Neuronal stem cell (in vitro differentiated cells): ENCODE measurements at regions not wholly inside any gene's neighbourhood (a gene's known extent, or its start where the extent isn't known, plus 50 kb on each side); places are given as distances from the start of the nearest gene placed in this dataset.
"Not testable (repeated sequence)": the region's sequence is repeated elsewhere in the genome, so short reads cannot be mapped to it uniquely, and the experiment has no call there.

Source experiments
- DNase-seq: peaks from one replicate; pipeline ENCODE4 v3.0.0-alpha.2; 2013; ENCODE audit warnings: low spot score
- H2AFZ ChIP-seq: one replicate; pipeline ENCODE4 v1.6.1; 2013; ENCODE audit warnings: mild to moderate bottlenecking, low read length, inconsistent platforms
- H2AK5ac ChIP-seq: 2 replicates; pipeline ENCODE4 v1.6.1; 2013; ENCODE audit warnings: low read depth, mild to moderate bottlenecking, inconsistent platforms, low read length, moderate library complexity, mixed read lengths
- H2BK120ac ChIP-seq: 2 replicates; pipeline ENCODE4 v1.6.1; 2013; ENCODE audit warnings: low read depth, mild to moderate bottlenecking, inconsistent platforms, low read length, moderate library complexity, mixed read lengths
- H2BK12ac ChIP-seq: one replicate; pipeline ENCODE4 v1.6.1; 2013; ENCODE audit warnings: low read length, inconsistent platforms
- H2BK15ac ChIP-seq: 2 replicates; pipeline ENCODE4 v1.6.1; 2013; ENCODE audit warnings: mild to moderate bottlenecking, low read length, inconsistent platforms, mixed read lengths
- H2BK5ac ChIP-seq: one replicate; pipeline ENCODE4 v1.6.1; 2013; ENCODE audit warnings: inconsistent platforms, mild to moderate bottlenecking, low read length, moderate library complexity
- H3K14ac ChIP-seq: one replicate; pipeline ENCODE4 v1.6.1; 2013; ENCODE audit warnings: low read length, inconsistent platforms
- H3K18ac ChIP-seq: 2 replicates; pipeline ENCODE4 v1.6.1; 2013; ENCODE audit warnings: low read length, inconsistent platforms
- H3K23ac ChIP-seq: 2 replicates; pipeline ENCODE4 v1.6.1; 2013; ENCODE audit warnings: low read depth, mild to moderate bottlenecking, mixed read lengths, low read length, inconsistent platforms; ENCODE audit not compliant: poor library complexity
- H3K27ac ChIP-seq: replicated peaks from 3 replicates; pipeline ENCODE4 v1.5.1; 2013; ENCODE audit warnings: low read length, inconsistent platforms
- H3K27me3 ChIP-seq, 3 experiments: 2 replicates each; pipeline ENCODE4 v1.6.1; 2013; ENCODE audit warnings: low read length in 3 of 3, mild to moderate bottlenecking in 2 of 3, inconsistent platforms in 1 of 3, low read depth in 1 of 3, mixed read lengths in 1 of 3, moderate library complexity in 1 of 3; ENCODE audit not compliant: control insufficient read depth in 3 of 3, insufficient read depth in 3 of 3
- H3K36me3 ChIP-seq, 2 donors: replicated peaks in 1 of 2; 2 replicates each; pipeline ENCODE4 v1.6.1; 2013; ENCODE audit warnings: low read length in 2 of 2; ENCODE audit not compliant: control insufficient read depth in 2 of 2, insufficient read depth in 2 of 2
- H3K4ac ChIP-seq: 2 replicates; pipeline ENCODE4 v1.6.1; 2013; ENCODE audit warnings: inconsistent platforms, mild to moderate bottlenecking, low read length, moderate library complexity
- H3K4me1 ChIP-seq, 2 donors: 1 replicate in 1 of 2; 2 replicates in 1 of 2; pipeline ENCODE4 v1.6.1; 2013; ENCODE audit warnings: low read length in 2 of 2, low read depth in 1 of 2; ENCODE audit not compliant: control insufficient read depth in 2 of 2, insufficient read depth in 1 of 2
- H3K4me2 ChIP-seq: one replicate; pipeline ENCODE4 v1.6.1; 2013; ENCODE audit warnings: mild to moderate bottlenecking, low read length, inconsistent platforms; ENCODE audit not compliant: insufficient read depth, poor library complexity, severe bottlenecking
- H3K4me3 ChIP-seq, 2 donors: 2 replicates each; pipeline ENCODE4 v1.5.1; 2013; ENCODE audit warnings: low read length in 2 of 2, mild to moderate bottlenecking in 2 of 2, inconsistent platforms in 1 of 2, moderate library complexity in 1 of 2
- H3K79me1 ChIP-seq: one replicate; pipeline ENCODE4 v1.6.1; 2013; ENCODE audit warnings: low read depth, mild to moderate bottlenecking, inconsistent platforms, low read length, moderate library complexity
- H3K9ac ChIP-seq: one replicate; pipeline ENCODE4 v1.6.1; 2013; ENCODE audit warnings: mild to moderate bottlenecking, low read depth, low read length, inconsistent platforms; ENCODE audit not compliant: poor library complexity
- H3K9me3 ChIP-seq, 2 donors: replicated peaks in 1 of 2; 2 replicates each; pipeline versions ENCODE3 to v1.6.1; 2013; ENCODE audit warnings: low read length in 2 of 2, mild to moderate bottlenecking in 2 of 2, inconsistent platforms in 1 of 2, low read depth in 1 of 2, mixed read lengths in 1 of 2, moderate library complexity in 1 of 2; ENCODE audit not compliant: control insufficient read depth in 2 of 2, insufficient read depth in 1 of 2
- H4K8ac ChIP-seq: one replicate; pipeline ENCODE4 v1.6.1; 2013; ENCODE audit warnings: low read depth, mild to moderate bottlenecking, inconsistent platforms, low read length, moderate library complexity
- H4K91ac ChIP-seq: one replicate; pipeline ENCODE4 v1.6.1; 2013; ENCODE audit warnings: low read length, low read depth, mild to moderate bottlenecking, inconsistent platforms; ENCODE audit not compliant: poor library complexity
- WGBS, 2 donors: extraction: QIAGEN DNeasy Blood & Tissue Kit; methylation state at CpG; one replicate each; pipeline ENCODE4 v1.1.7; 2013; ENCODE audit warnings: missing lambda C conversion rate in 2 of 2, mixed read lengths in 1 of 2; ENCODE audit not compliant: insufficient read length in 2 of 2, insufficient replicate concordance in 1 of 2; ENCODE audit errors: extremely low coverage in 2 of 2; 5-methylcytosine and 5-hydroxymethylcytosine counted together

DNA sequence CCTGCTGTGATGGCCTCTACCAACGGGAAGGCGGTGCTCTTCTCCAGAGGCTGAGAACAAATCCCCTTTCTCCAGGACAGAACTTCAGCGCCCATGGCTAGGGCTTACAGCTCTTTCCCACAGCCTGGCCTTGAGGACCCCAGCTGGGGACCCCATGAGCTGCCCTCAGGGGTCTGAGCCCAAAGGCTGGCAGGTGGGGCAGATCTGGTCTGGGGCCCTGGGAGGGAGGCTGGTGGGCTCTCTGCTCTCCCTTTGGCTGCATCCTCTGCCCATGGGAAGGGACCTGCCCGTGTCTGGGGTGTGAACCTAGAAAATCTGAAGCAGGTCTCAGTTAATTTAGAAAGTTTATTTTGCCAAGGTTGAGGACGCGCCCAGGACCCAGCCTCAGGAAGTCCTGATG, 322.1 kb downstream of the ADGRD1 start:
- Histone ChIP-seq H2AFZ (no peak overlapping the region), H2BK120ac (no peak overlapping the region), H3K14ac (peak overlapping the region; percentile 44), H2BK15ac (no peak overlapping the region), H3K36me3 (no peaks in the 10 kb centered on the region), H3K4me1 (peaks cover 2 to 3% of the 10 kb centered on the region in 2 donors), H3K27ac (no peak overlapping the region), H3K18ac (peak overlapping the region; percentile 57), H4K91ac (no peak overlapping the region), H3K4me3 (no peak overlapping the region), H3K4me2 (no peak overlapping the region), H3K27me3 (peaks cover 0 to 5% (median 0%) of the 10 kb centered on the region in 3 experiments), H3K79me1 (no peaks in the 10 kb centered on the region), H2BK5ac (peak overlapping the region; percentile 57), H4K8ac (no peak overlapping the region), H3K9me3 (no peaks in the 10 kb centered on the region), H2AK5ac (peak overlapping the region; percentile 54), H3K9ac (no peak overlapping the region), H3K23ac (no peak overlapping the region), H2BK12ac (no peak overlapping the region), H3K4ac (no peak overlapping the region)
- DNase-seq, result no peak
- no CpG with 5 or more reads among the region's 6 CpGs for WGBS, 2 donors

DNA sequence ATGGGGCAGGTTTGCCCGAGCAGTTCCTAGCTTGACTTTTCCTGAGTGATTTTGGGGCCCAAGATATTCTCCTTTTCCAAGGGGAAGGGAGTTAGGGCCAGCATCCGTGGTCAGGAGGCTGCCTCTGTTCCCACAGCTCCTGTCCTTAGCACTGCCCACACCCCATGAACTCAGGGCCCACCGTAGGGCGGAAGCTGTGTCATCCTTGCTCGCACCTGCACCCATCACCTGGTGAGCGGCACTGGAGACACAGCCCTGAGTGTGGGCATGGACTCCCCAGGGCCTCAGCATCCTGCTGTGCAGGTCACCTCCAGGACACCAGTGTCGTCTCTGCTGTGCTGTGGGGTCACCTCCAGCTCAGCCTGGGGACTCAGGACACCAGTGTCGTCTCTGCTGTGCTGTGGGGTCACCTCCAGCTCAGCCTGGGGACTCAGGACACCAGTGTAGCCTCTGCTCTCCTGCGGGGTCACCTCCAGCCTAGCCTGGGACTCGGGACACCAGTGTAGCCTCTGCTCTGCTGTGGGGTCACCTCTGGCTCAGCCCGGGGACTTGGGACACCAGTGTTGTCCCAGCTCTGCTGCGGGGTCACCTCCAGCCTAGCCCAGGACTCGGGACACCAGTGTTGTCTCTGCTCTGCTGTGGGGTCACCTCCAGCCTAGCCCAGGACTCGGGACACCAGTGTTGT, 322.9 kb downstream of the ADGRD1 start:
- peak overlapping the region; percentile 41 for H2BK12ac ChIP-seq
- H3K4me2 ChIP-seq, result no peak overlapping the region
- H3K4me1 ChIP-seq, result peaks cover 2 to 3% of the 10 kb centered on the region in 2 donors
- H3K36me3 ChIP-seq, result no peaks in the 10 kb centered on the region
- H3K9ac ChIP-seq, result no peak overlapping the region
- no peak overlapping the region for H2AFZ ChIP-seq
- no peak overlapping the region for H2BK15ac ChIP-seq
- no peak overlapping the region for H3K23ac ChIP-seq
- no peak overlapping the region for H2BK5ac ChIP-seq
- no peak overlapping the region for H3K14ac ChIP-seq
- DNase-seq, result no peak
- WGBS, 2 donors, result no CpG with 5 or more reads among the region's 14 CpGs
- no peak overlapping the region for H3K4ac ChIP-seq
- H3K27me3 ChIP-seq, result peaks cover 0 to 5% (median 0%) of the 10 kb centered on the region in 3 experiments
- no peak overlapping the region for H4K8ac ChIP-seq
- no peak overlapping the region for H3K4me3 ChIP-seq
- H3K27ac ChIP-seq, result no peak overlapping the region
- H3K9me3 ChIP-seq, result no peaks in the 10 kb centered on the region
- H4K91ac ChIP-seq, result no peak overlapping the region
- no peak overlapping the region for H2AK5ac ChIP-seq
- H3K18ac ChIP-seq, result peak overlapping the region; percentile 74
- no peaks in the 10 kb centered on the region for H3K79me1 ChIP-seq
- H2BK120ac ChIP-seq, result no peak overlapping the region

DNA sequence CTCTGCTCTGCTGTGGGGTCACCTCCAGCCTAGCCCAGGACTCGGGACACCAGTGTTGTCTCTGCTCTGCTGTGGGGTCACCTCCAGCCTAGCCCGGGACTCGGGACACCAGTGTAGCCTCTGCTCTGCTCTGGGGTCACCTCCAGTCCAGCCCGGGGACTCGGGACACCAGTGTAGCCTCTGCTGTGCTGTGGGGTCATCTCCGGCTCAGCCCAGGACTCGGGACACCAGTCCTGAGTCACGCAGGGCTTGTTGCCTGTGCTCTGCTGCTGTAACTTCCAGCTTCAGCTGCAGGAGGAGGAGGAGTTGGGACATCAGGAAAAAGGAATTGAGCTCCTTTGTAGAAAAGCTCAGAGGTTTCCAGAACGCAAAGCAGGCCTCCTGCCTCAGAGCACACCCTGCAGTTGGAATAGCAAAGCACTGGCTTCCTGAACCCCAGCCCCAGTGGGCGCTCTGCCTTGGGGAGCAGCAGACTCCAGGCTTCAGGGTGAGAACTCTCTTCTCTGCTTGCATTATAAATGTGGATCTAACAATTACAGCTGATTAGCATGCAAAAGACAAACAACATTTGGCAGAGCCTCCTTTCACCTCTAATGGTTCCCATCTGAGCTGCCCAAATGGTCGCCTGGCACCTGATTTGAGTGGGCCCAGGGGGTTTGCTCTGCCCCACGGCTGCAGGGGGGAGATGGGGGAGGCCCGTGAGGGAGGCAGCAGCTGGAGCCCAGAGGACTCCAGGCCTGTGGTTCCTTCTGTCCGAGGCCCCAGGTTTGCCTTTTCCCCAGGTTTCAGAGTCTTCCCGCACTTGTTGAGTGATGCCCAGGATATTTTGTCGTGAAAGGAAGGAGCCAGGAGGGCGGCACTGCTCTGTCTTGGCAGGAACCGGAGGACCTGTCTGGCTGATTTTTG, 323.7 kb downstream of the ADGRD1 start:
- H2AFZ ChIP-seq, H2BK15ac ChIP-seq, H3K27me3 ChIP-seq, H2AK5ac ChIP-seq, H3K9me3 ChIP-seq, H4K91ac ChIP-seq, H2BK120ac ChIP-seq, H4K8ac ChIP-seq, H3K9ac ChIP-seq, H3K14ac ChIP-seq, H3K4me2 ChIP-seq, DNase-seq, H3K79me1 ChIP-seq, H2BK12ac ChIP-seq, H2BK5ac ChIP-seq, H3K23ac ChIP-seq, H3K4me3 ChIP-seq, H3K4ac ChIP-seq, H3K36me3 ChIP-seq, H3K4me1 ChIP-seq, H3K27ac ChIP-seq: not testable (repeated sequence)
- WGBS, 2 donors, result no CpG with 5 or more reads among the region's 18 CpGs
- peak overlapping the region; percentile 64 for H3K18ac ChIP-seq

DNA sequence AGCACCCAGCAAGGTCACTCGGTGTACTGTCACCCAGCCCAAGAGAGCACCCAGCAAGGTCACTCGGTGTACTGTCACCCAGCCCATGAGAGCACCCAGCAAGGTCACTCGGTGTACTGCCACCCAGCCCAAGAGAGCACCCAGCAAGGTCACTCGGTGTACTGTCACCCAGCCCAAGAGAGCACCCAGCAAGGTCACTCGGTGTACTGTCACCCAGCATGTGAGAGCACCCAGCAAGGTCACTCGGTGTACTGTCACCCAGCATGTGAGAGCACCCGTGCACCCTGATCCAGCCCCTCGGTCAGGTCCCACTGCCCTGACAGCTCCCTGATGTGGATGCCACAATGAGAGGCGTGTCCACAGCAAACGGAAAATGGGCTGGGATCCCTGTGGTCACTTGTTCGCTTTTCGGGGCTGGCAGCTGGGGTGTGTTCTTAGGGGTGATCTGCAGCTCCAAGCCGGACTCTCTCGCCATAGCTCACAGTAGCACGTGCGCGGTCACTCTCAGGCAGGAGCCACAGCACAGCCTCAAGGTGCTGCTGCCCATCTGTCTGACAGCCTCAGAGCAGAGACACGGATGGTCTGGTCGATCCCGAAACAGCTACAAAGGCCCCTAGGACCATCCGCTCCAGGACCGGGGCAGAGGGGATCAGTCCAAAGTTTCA, 324.9 kb downstream of the ADGRD1 start:
- H3K79me1 ChIP-seq, H3K4ac ChIP-seq, H4K91ac ChIP-seq, H3K9me3 ChIP-seq, H2AFZ ChIP-seq, H3K27ac ChIP-seq, H3K4me2 ChIP-seq, H3K27me3 ChIP-seq, H3K4me1 ChIP-seq, H3K36me3 ChIP-seq, H2BK5ac ChIP-seq, DNase-seq, H3K4me3 ChIP-seq: not testable (repeated sequence)
- peak overlapping the region; percentile 37 for H2BK15ac ChIP-seq
- H3K18ac ChIP-seq, result peak overlapping the region; percentile 74
- peak overlapping the region; percentile 6 for H3K23ac ChIP-seq
- peak overlapping the region; percentile 44 for H3K9ac ChIP-seq
- peak overlapping the region; percentile 4 for H3K14ac ChIP-seq
- H2BK120ac ChIP-seq, result peak overlapping the region; percentile 54
- H2AK5ac ChIP-seq, result peak overlapping the region; percentile 95
- peak overlapping the region; percentile 90 for H2BK12ac ChIP-seq
- no CpG with 5 or more reads among the region's 22 CpGs for WGBS, 2 donors
- peak overlapping the region; percentile 93 for H4K8ac ChIP-seq
